ENCODE measurements at regions not wholly inside any gene's neighbourhood (a gene's known extent, or its start where the extent isn't known, plus 50 kb on each side); places are given as distances from the start of the nearest gene placed in this dataset.
A peak's percentile ranks its signal among the peaks of the same experiment; 100 is the strongest.
"Not testable (repeated sequence)": the region's sequence is repeated elsewhere in the genome, so short reads cannot be mapped to it uniquely, and the experiment has no call there.

- no peak overlapping the region for H3K27ac ChIP-seq
- no peak for DNase-seq (ENCODE audit: low read depth, low spot score)
Measured at GRCh38 chr11:110347660-110348059, 51.2 kb upstream of the RDX start.

- H3K27ac ChIP-seq: peak overlapping the region; percentile 19
- no peak for DNase-seq (ENCODE audit: low read depth, low spot score)
Measured at GRCh38 chr11:110349138-110349996, 53.0 kb upstream of the RDX start.

GRCh38 chr11:110349997-110350383, 53.6 kb upstream of the RDX start:
- not testable (repeated sequence) for DNase-seq (ENCODE audit: low read depth, low spot score); H3K27ac ChIP-seq

- no peak overlapping the region for H3K27ac ChIP-seq
Measured at GRCh38 chr11:110355011-110355744, 58.8 kb upstream of the RDX start.

GRCh38 chr11:110356762-110357671, 60.6 kb upstream of the RDX start:
- no peak for DNase-seq (ENCODE audit: low read depth, low spot score)
- peak overlapping the region; percentile 8 for H3K27ac ChIP-seq

More at GRCh38 chr11:110355011-110355744, 58.8 kb upstream of the RDX start:
- DNase-seq (ENCODE audit: low read depth, low spot score): no peak

- no peak for DNase-seq (ENCODE audit: low read depth, low spot score)
- no peak overlapping the region for H3K27ac ChIP-seq
Measured at GRCh38 chr11:110358336-110358735, 61.9 kb upstream of the RDX start.

- not testable (repeated sequence) for DNase-seq (ENCODE audit: low read depth, low spot score); H3K27ac ChIP-seq
Measured at GRCh38 chr11:110360781-110361408, 64.5 kb upstream of the RDX start.

GRCh38 chr11:110362971-110363509, 66.6 kb upstream of the RDX start:
- no peak for DNase-seq (ENCODE audit: low read depth, low spot score)
- no peak overlapping the region for H3K27ac ChIP-seq

- DNase-seq (ENCODE audit: low read depth, low spot score): no peak
- peak overlapping the region; percentile 26 for H3K27ac ChIP-seq
Measured at GRCh38 chr11:110366291-110366690, 63.5 kb upstream of the FDX1 start.

GRCh38 chr11:110367571-110367970, 62.2 kb upstream of the FDX1 start:
- H3K27ac ChIP-seq: no peak overlapping the region
- no peak for DNase-seq (ENCODE audit: low read depth, low spot score)

GRCh38 chr11:110371084-110371483, 58.7 kb upstream of the FDX1 start:
- no peak overlapping the region for H3K27ac ChIP-seq
- DNase-seq (ENCODE audit: low read depth, low spot score): no peak

GRCh38 chr11:110373051-110373702, 56.6 kb upstream of the FDX1 start:
- H3K27ac ChIP-seq: no peak overlapping the region
- DNase-seq (ENCODE audit: low read depth, low spot score): no peak

GRCh38 chr11:110374921-110375320, 54.8 kb upstream of the FDX1 start:
- no peak for DNase-seq (ENCODE audit: low read depth, low spot score)
- no peak overlapping the region for H3K27ac ChIP-seq

- DNase-seq (ENCODE audit: low read depth, low spot score): no peak
- no peak overlapping the region for H3K27ac ChIP-seq
Measured at GRCh38 chr11:110375351-110375750, 54.4 kb upstream of the FDX1 start.

- H3K27ac ChIP-seq: no peak overlapping the region
- no peak for DNase-seq (ENCODE audit: low read depth, low spot score)
Measured at GRCh38 chr11:110376021-110376420, 53.7 kb upstream of the FDX1 start.

GRCh38 chr11:110376711-110377324, 52.9 kb upstream of the FDX1 start:
- H3K27ac ChIP-seq: peak overlapping the region; percentile 35

GRCh38 chr11:110377434-110377833, 52.3 kb upstream of the FDX1 start:
- H3K27ac ChIP-seq: peak overlapping the region; percentile 35
- DNase-seq (ENCODE audit: low read depth, low spot score): no peak

More at GRCh38 chr11:110376711-110377324, 52.9 kb upstream of the FDX1 start:
- DNase-seq (ENCODE audit: low read depth, low spot score): peak; percentile 51

GRCh38 chr11:110379261-110379660, 50.5 kb upstream of the FDX1 start:
- no peak overlapping the region for H3K27ac ChIP-seq
- no peak for DNase-seq (ENCODE audit: low read depth, low spot score)

GRCh38 chr11:110379936-110380335, 49.8 kb upstream of the FDX1 start:
- no peak overlapping the region for H3K27ac ChIP-seq
- no peak for DNase-seq (ENCODE audit: low read depth, low spot score)

All from epithelial cell of prostate (primary cell).